GM12878 (cell line): ENCODE measurements at regions not wholly inside any gene's neighbourhood (a gene's known extent, or its start where the extent isn't known, plus 50 kb on each side); places are given as distances from the start of the nearest gene placed in this dataset.

ENCODE experiments used
- ATAC-seq: fragments of 200-7000 bp; cut with Tn5 transposase; 3 replicates; pipeline ENCODE4 v1.9.1; 2020; ENCODE audit warnings: mild to moderate bottlenecking, moderate library complexity
- BruUV-seq: library from RNA; stranded (reverse); fragments of 400-500 nt; replicated peaks from 2 replicates; lab custom pipeline; 2021; lab: Mats Ljungman, UMichigan
- CTCF ChIA-PET: fragments of 300-600 bp; sonication (Branson Sonifier 250); formaldehyde crosslinking; extraction: SDS; loops from one replicate; lab custom pipeline; 2021; ENCODE audit warnings: inconsistent platforms; lab: Yijun Ruan, JAX
- POLR2A ChIA-PET: fragments of 350-600 bp; formaldehyde crosslinking; extraction: SDS; loops from one replicate; lab custom pipeline; 2021; ENCODE audit warnings: inconsistent platforms; lab: Charles Lee
- RAD21 ChIA-PET: fragments of 300-600 bp; sonication (Branson Sonifier 250); formaldehyde crosslinking; loops from one replicate; lab custom pipeline; 2023; ENCODE audit warnings: antibody characterized with exemption; ENCODE audit not compliant: unreplicated experiment; lab: Charles Lee
- SMC1A ChIA-PET: fragments of 300-600 bp; sonication (Branson Sonifier 250); formaldehyde crosslinking; loops from one replicate; lab custom pipeline; 2023; ENCODE audit not compliant: unreplicated experiment, uncharacterized antibody; lab: Charles Lee
- DNase-seq: peaks from one replicate; pipeline ENCODE4 v3.0.0-alpha.2; 2011; ENCODE audit warnings: low read depth, low spot score
- FAIRE-seq: peaks from 3 replicates; lab custom pipeline; 2011; peaks lifted over from hg19 to GRCh38; lab: Jason Lieb, UNC
- H2AFZ ChIP-seq: 2 replicates; pipeline ENCODE4 v1.6.0; 2011; ENCODE audit warnings: low read depth, low read length, control low read depth; ENCODE audit not compliant: control insufficient read depth
- H3K27ac ChIP-seq: 2 replicates; pipeline ENCODE4 v1.5.1; 2011; ENCODE audit warnings: control low read depth; ENCODE audit not compliant: control insufficient read depth, insufficient read depth
- H3K27me3 ChIP-seq, 2 experiments: replicated peaks in 1 of 2; 2 replicates each; pipeline versions ENCODE4 v1.6.0 to v1.6.1; 2011; ENCODE audit warnings: low read length in 1 of 2; ENCODE audit not compliant: control insufficient read depth in 2 of 2, insufficient read depth in 2 of 2
- H3K36me3 ChIP-seq, 2 experiments: 2 replicates each; pipeline ENCODE4 v1.5.1; 2011; ENCODE audit warnings: low read length in 1 of 2; ENCODE audit not compliant: control insufficient read depth in 2 of 2, insufficient read depth in 2 of 2
- H3K4me1 ChIP-seq: 2 replicates; pipeline ENCODE4 v1.6.1; 2011; ENCODE audit warnings: mild to moderate bottlenecking, low read length, moderate library complexity, mixed read lengths; ENCODE audit not compliant: control insufficient read depth, insufficient read depth
- H3K4me2 ChIP-seq: 2 replicates; pipeline ENCODE4 v1.6.0; 2011; ENCODE audit warnings: control low read depth; ENCODE audit not compliant: control insufficient read depth, insufficient read depth
- H3K4me3 ChIP-seq: fragments of 200-600 bp; sonication (generic); 2 replicates; pipeline ENCODE4 v1.5.1; 2016
- H3K79me2 ChIP-seq: 2 replicates; pipeline ENCODE4 v1.6.0; 2011; ENCODE audit warnings: low read length; ENCODE audit not compliant: control insufficient read depth, insufficient read depth
- H3K9ac ChIP-seq: 2 replicates; pipeline ENCODE4 v1.8.0; 2011; ENCODE audit warnings: low read length, control low read depth, mixed read lengths; ENCODE audit not compliant: control insufficient read depth, insufficient read depth
- H3K9me3 ChIP-seq: replicated peaks from 3 replicates; pipeline ENCODE4 v1.5.1; 2011; ENCODE audit warnings: mild to moderate bottlenecking, low read length; ENCODE audit not compliant: control insufficient read depth, insufficient read depth
- H4K20me1 ChIP-seq: 2 replicates; pipeline ENCODE4 v1.6.0; 2011; ENCODE audit not compliant: control insufficient read depth, insufficient read depth
- CEBPB ChIP-seq, 2 experiments: fragments of 150-350 bp in 1 of 2; IDR thresholded peaks; 2 replicates each; pipeline ENCODE4 v1.6.1; 2012 to 2014; ENCODE audit warnings: low read depth in 2 of 2, low read length in 2 of 2, borderline replicate concordance in 1 of 2, inconsistent platforms in 1 of 2
- CHD2 ChIP-seq: IDR thresholded peaks from 2 replicates; pipeline ENCODE4 v1.6.1; 2011; ENCODE audit warnings: low read depth, low read length, improper control_type of control experiment, borderline replicate concordance
- EGR1 ChIP-seq, 2 experiments: IDR thresholded peaks; 1 replicate in 1 of 2; 2 replicates in 1 of 2; pipeline ENCODE4 v1.6.1; 2011 to 2012; ENCODE audit warnings: low read depth in 2 of 2, low read length in 2 of 2, borderline replicate concordance in 1 of 2, mild to moderate bottlenecking in 1 of 2, moderate library complexity in 1 of 2
- EP300 ChIP-seq, 2 experiments: fragments of 150-350 bp in 1 of 2; IDR thresholded peaks; 2 replicates each; pipeline ENCODE4 v1.6.1; 2011 to 2012; ENCODE audit warnings: low read depth in 2 of 2, low read length in 2 of 2, borderline replicate concordance in 1 of 2, improper control_type of control experiment in 1 of 2, inconsistent platforms in 1 of 2; ENCODE audit not compliant: control insufficient read depth in 1 of 2
- KDM1A ChIP-seq: fragments of 200-600 bp; sonication (generic); IDR thresholded peaks from 2 replicates; pipeline ENCODE4 v1.6.1; 2016; ENCODE audit warnings: borderline replicate concordance
- KLF5 ChIP-seq: fragments of 450-650 bp; IDR thresholded peaks from 2 replicates; pipeline ENCODE4 v1.6.1; 2014; ENCODE audit warnings: mild to moderate bottlenecking; ENCODE audit not compliant: partially characterized antibody
- PML ChIP-seq: IDR thresholded peaks from 2 replicates; pipeline ENCODE4 v1.6.1; 2012; ENCODE audit warnings: low read length, inconsistent platforms
- RCOR1 ChIP-seq: conservative IDR thresholded peaks from 2 replicates; pipeline ENCODE4 v1.6.1; 2012; ENCODE audit warnings: low read depth, low read length, improper control_type of control experiment
- SMAD5 ChIP-seq: IDR thresholded peaks from 2 replicates; pipeline ENCODE4 v1.6.1; 2016; ENCODE audit warnings: antibody characterized with exemption, low read depth
- ZNF24 ChIP-seq: fragments of 450-650 bp; IDR thresholded peaks from 2 replicates; pipeline ENCODE4 v1.6.1; 2017; ENCODE audit warnings: antibody characterized with exemption, mild to moderate bottlenecking
- WGBS: methylation state at CpG from one replicate; pipeline ENCODE4 v1.1.6; 2016; ENCODE audit warnings: low lambda C conversion rate; ENCODE audit not compliant: insufficient replicate concordance, insufficient coverage; ENCODE audit errors: missing lambda C conversion rate; 5-methylcytosine and 5-hydroxymethylcytosine counted together
- in situ Hi-C: fragments of 300-500 bp; cut with MboI; formaldehyde crosslinking; loops from 9 replicates; pipeline ENCODE4 v1.14.3; 2018; ENCODE audit warnings: mixed read lengths
- intact Hi-C: fragments of 100-400 bp; cut with micrococcal nuclease; formaldehyde crosslinking; loops from one replicate; pipeline ENCODE4 v1.14.2; 2022; ENCODE audit not compliant: unreplicated experiment
- TF ChIP-seq, protein P1 (sequence below): IDR thresholded peaks from 2 replicates; pipeline ENCODE4 v1.6.1; 2012; ENCODE audit warnings: low read depth, low read length, improper control_type of control experiment
- TF ChIP-seq, protein P2 (sequence below): IDR thresholded peaks from 2 replicates; pipeline ENCODE4 v1.6.1; 2011; ENCODE audit warnings: borderline replicate concordance, low read depth, mild to moderate bottlenecking, moderate library complexity, low read length; ENCODE audit not compliant: insufficient read depth, poor library complexity, severe bottlenecking
- TF ChIP-seq, protein P3 (sequence below): IDR thresholded peaks from 2 replicates; pipeline ENCODE4 v1.6.1; 2012; ENCODE audit warnings: low read depth, low read length, improper control_type of control experiment
- TF ChIP-seq, protein P4 (sequence below): fragments of 450-650 bp; formaldehyde crosslinking; IDR thresholded peaks from 2 replicates; pipeline ENCODE4 v1.4.0; 2022; ENCODE audit warnings: mild to moderate bottlenecking, moderate library complexity

DNA sequence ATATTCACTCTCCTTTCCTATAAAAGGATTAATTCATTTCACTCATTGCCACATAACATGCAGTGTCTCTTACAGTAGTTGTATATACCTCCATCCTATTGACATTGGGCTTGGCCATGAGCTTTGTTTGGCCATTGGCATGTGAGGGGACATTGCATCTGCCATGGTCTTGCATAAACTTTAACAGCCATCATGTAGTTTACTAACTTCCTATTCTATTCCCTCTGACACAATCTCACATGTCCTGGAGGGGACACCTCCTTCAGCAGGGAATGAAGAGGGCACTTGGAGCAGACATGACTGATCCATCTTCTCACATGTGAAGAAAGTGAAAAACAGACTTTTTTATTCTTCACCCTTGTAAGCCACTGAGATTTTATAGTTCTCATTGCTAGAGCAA, 115.5 kb upstream of the MARCKS start (continued):
- TF ChIP-seq, protein P1, sequence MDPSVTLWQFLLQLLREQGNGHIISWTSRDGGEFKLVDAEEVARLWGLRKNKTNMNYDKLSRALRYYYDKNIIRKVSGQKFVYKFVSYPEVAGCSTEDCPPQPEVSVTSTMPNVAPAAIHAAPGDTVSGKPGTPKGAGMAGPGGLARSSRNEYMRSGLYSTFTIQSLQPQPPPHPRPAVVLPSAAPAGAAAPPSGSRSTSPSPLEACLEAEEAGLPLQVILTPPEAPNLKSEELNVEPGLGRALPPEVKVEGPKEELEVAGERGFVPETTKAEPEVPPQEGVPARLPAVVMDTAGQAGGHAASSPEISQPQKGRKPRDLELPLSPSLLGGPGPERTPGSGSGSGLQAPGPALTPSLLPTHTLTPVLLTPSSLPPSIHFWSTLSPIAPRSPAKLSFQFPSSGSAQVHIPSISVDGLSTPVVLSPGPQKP, result no peak
- TF ChIP-seq, all 136 proteins: peak for 0

DNA sequence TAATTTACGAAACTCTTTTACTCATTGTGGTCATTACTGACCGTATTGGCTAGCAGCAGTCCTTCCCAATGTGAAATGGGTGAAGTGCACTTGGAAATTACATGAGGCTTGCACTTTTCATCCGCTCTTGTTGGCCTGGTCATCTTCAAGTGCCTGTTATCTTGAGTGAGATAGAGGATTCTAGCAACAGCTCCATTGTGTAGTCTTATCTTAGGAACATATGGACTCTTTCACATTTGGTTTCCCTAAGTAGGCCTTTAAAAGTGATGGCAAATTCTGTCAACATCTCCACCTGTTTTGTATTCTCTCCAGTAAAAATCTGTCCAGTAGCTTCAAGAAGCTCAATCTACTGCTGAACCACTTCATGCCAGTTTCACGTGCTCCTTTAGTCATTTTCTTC, 114.8 kb upstream of the MARCKS start:
- no peak for TF ChIP-seq SMAD5
- no peak for TF ChIP-seq EGR1 (IDR thresholded peaks at IDR 0.05; ENCODE audit: borderline replicate concordance in 1 of 2, low read depth in 2 of 2, low read length in 2 of 2)
- TF ChIP-seq KLF5, result no peak
- TF ChIP-seq CHD2, result no peak
- no peak for TF ChIP-seq EP300 (IDR thresholded peaks at IDR 0.05; ENCODE audit: borderline replicate concordance in 1 of 2, control insufficient read depth in 1 of 2, low read depth in 2 of 2, low read length in 2 of 2)
- TF ChIP-seq, protein P2, sequence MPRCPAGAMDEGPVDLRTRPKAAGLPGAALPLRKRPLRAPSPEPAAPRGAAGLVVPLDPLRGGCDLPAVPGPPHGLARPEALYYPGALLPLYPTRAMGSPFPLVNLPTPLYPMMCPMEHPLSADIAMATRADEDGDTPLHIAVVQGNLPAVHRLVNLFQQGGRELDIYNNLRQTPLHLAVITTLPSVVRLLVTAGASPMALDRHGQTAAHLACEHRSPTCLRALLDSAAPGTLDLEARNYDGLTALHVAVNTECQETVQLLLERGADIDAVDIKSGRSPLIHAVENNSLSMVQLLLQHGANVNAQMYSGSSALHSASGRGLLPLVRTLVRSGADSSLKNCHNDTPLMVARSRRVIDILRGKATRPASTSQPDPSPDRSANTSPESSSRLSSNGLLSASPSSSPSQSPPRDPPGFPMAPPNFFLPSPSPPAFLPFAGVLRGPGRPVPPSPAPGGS, result no peak
- no peak for TF ChIP-seq KDM1A
- TF ChIP-seq PML, result no peak
- TF ChIP-seq, protein P3, sequence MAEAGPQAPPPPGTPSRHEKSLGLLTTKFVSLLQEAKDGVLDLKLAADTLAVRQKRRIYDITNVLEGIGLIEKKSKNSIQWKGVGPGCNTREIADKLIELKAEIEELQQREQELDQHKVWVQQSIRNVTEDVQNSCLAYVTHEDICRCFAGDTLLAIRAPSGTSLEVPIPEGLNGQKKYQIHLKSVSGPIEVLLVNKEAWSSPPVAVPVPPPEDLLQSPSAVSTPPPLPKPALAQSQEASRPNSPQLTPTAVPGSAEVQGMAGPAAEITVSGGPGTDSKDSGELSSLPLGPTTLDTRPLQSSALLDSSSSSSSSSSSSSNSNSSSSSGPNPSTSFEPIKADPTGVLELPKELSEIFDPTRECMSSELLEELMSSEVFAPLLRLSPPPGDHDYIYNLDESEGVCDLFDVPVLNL, result no peak
- TF ChIP-seq RCOR1, result no peak
- TF ChIP-seq CEBPB (IDR thresholded peaks at IDR 0.05; ENCODE audit: borderline replicate concordance in 1 of 2, low read depth in 2 of 2, low read length in 2 of 2), result no peak
- TF ChIP-seq, protein P4, sequence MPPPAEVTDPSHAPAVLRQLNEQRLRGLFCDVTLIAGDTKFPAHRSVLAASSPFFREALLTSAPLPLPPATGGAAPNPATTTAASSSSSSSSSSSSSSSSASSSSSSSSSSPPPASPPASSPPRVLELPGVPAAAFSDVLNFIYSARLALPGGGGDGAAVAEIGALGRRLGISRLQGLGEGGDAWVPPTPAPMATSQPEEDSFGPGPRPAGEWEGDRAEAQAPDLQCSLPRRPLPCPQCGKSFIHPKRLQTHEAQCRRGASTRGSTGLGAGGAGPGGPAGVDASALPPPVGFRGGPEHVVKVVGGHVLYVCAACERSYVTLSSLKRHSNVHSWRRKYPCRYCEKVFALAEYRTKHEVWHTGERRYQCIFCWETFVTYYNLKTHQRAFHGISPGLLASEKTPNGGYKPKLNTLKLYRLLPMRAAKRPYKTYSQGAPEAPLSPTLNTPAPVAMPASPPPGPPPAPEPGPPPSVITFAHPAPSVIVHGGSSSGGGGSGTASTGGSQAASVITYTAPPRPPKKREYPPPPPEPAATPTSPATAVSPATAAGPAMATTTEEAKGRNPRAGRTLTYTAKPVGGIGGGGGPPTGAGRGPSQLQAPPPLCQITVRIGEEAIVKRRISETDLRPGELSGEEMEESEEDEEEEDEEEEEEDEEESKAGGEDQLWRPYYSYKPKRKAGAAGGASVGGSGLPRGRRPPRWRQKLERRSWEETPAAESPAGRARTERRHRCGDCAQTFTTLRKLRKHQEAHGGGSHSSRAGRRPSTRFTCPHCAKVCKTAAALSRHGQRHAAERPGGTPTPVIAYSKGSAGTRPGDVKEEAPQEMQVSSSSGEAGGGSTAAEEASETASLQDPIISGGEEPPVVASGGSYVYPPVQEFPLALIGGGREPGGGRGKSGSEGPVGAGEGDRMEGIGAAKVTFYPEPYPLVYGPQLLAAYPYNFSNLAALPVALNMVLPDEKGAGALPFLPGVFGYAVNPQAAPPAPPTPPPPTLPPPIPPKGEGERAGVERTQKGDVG (CRISPR knock-in tag), result no peak
- TF ChIP-seq ZNF24, result no peak
- no TSS peak for BruUV-seq
- 93% methylated on average over 4 of the region's 4 CpGs for WGBS
- Histone ChIP-seq H3K4me2 (no peak overlapping the region), H4K20me1 (no peaks in the 10 kb centered on the region), H3K79me2 (no peaks in the 10 kb centered on the region), H3K27ac (no peak overlapping the region), H3K9ac (no peak overlapping the region), H3K4me3 (no peak overlapping the region), H3K4me1 (no peaks in the 10 kb centered on the region), H3K27me3 (no peaks in the 10 kb centered on the region), H2AFZ (no peak overlapping the region), H3K36me3 (no peaks in the 10 kb centered on the region), H3K9me3 (no peaks in the 10 kb centered on the region; the same call in 2 of the 3 replicates)
- RAD21 ChIA-PET, result no interaction called here
- DNase-seq (no peak), ATAC-seq (no peak), FAIRE-seq (no peak)
- intact Hi-C loops, result no loop called here
- CTCF ChIA-PET, result interaction anchor here (1.0 to 1.2 kb wide), 2 partner anchors 14 to 30 kb away, joined by 3 read pairs; no protein-coding TSS in a partner anchor
- SMC1A ChIA-PET, result interaction anchor here (1.0 to 2.7 kb wide), 5 partner anchors 10 to 96 kb away, joined by 3 to 10 read pairs (median 5); no protein-coding TSS in a partner anchor
- POLR2A ChIA-PET, result interaction anchor here (1.7 kb wide), 1 partner anchor 31 kb away, joined by 3 read pairs; no protein-coding TSS in a partner anchor
- in situ Hi-C loops, result no loop called here
